PC-3 (cell line): ENCODE measurements at regions not wholly inside any gene's neighbourhood (a gene's known extent, or its start where the extent isn't known, plus 50 kb on each side); places are given as distances from the start of the nearest gene placed in this dataset.

ENCODE experiments used
- ATAC-seq: fragments of 200-7000 bp; cut with Tn5 transposase; 2 replicates; pipeline ENCODE4 v1.9.1; 2020; ENCODE audit warnings: mild to moderate bottlenecking, moderate library complexity
- BruUV-seq: library from RNA; stranded (reverse); fragments of 400-500 nt; replicated peaks from 2 replicates; lab custom pipeline; 2021; lab: Mats Ljungman, UMichigan
- CTCF ChIA-PET: fragments of 300-600 bp; sonication (Branson Sonifier 250); formaldehyde crosslinking; loops from one replicate; lab custom pipeline; 2022; ENCODE audit warnings: antibody characterized with exemption; lab: Charles Lee
- POLR2A ChIA-PET: fragments of 300-600 bp; sonication (Branson Sonifier 250); formaldehyde crosslinking; loops from one replicate; lab custom pipeline; 2022; ENCODE audit warnings: antibody characterized with exemption; ENCODE audit not compliant: unreplicated experiment; lab: Charles Lee
- DNase-seq: peaks from one replicate; pipeline ENCODE4 v3.0.0-alpha.2; 2015
- H2AFZ ChIP-seq: fragments of 300-600 bp; sonication (generic); 2 replicates; pipeline ENCODE4 v1.6.0; 2016; ENCODE audit warnings: antibody characterized with exemption, low read length
- H3F3A ChIP-seq: fragments of 300-600 bp; sonication (generic); one replicate; pipeline ENCODE4 v1.6.0; 2017; ENCODE audit warnings: antibody characterized with exemption, low read length, control low read depth, mild to moderate bottlenecking; ENCODE audit not compliant: unreplicated experiment
- H3K27ac ChIP-seq: fragments of 300-600 bp; sonication (generic); 2 replicates; pipeline ENCODE4 v1.5.1; 2016; ENCODE audit warnings: mild to moderate bottlenecking, low read length
- H3K27me3 ChIP-seq: fragments of 300-600 bp; sonication (generic); 2 replicates; pipeline ENCODE4 v1.6.1; 2016; ENCODE audit warnings: low read length, mixed read lengths
- H3K36me3 ChIP-seq: fragments of 300-600 bp; sonication (generic); 2 replicates; pipeline ENCODE4 v1.6.1; 2016; ENCODE audit warnings: low read depth, mixed run types, low read length, mixed read lengths
- H3K4me1 ChIP-seq: fragments of 300-600 bp; sonication (generic); 2 replicates; pipeline ENCODE4 v1.5.1; 2016; ENCODE audit warnings: low read length; ENCODE audit not compliant: insufficient read depth
- H3K4me2 ChIP-seq: fragments of 300-600 bp; sonication (generic); 2 replicates; pipeline ENCODE4 v1.6.0; 2016; ENCODE audit warnings: low read length
- H3K4me3 ChIP-seq: fragments of 300-600 bp; sonication (generic); 2 replicates; pipeline ENCODE4 v1.5.1; 2016; ENCODE audit warnings: mild to moderate bottlenecking, low read length, mixed read lengths
- H3K79me2 ChIP-seq: fragments of 300-600 bp; sonication (generic); 2 replicates; pipeline ENCODE4 v1.6.1; 2017; ENCODE audit warnings: low read length, mixed read lengths
- H3K9ac ChIP-seq: fragments of 300-600 bp; sonication (generic); 2 replicates; pipeline ENCODE4 v1.6.0; 2016; ENCODE audit warnings: mild to moderate bottlenecking, low read length
- H3K9me2 ChIP-seq: fragments of 300-600 bp; sonication (generic); replicated peaks from 2 replicates; pipeline ENCODE4 v1.6.1; 2016; ENCODE audit warnings: mixed run types, low read length, mixed read lengths
- H3K9me3 ChIP-seq: fragments of 300-600 bp; sonication (generic); 2 replicates; pipeline ENCODE4 v1.6.1; 2016; ENCODE audit warnings: low read length, mixed read lengths
- H4K20me1 ChIP-seq: fragments of 300-600 bp; sonication (generic); 2 replicates; pipeline ENCODE4 v1.6.1; 2016; ENCODE audit warnings: low read length, mixed read lengths
- CTCF ChIP-seq: fragments of 300-600 bp; sonication (generic); conservative IDR thresholded peaks from 2 replicates; pipeline ENCODE4 v1.5.1; 2017; ENCODE audit warnings: antibody characterized with exemption, low read depth, mild to moderate bottlenecking, low read length
- EZH2 ChIP-seq: fragments of 300-600 bp; sonication (generic); IDR thresholded peaks from one replicate; pipeline ENCODE4 v1.6.1; 2017; ENCODE audit warnings: antibody characterized with exemption, mild to moderate bottlenecking, low read length; ENCODE audit not compliant: unreplicated experiment
- EZH2phosphoT487 ChIP-seq: fragments of 300-600 bp; sonication (generic); IDR thresholded peaks from 2 replicates; pipeline ENCODE4 v1.6.1; 2018; ENCODE audit warnings: mild to moderate bottlenecking, antibody characterized with exemption, low read length, borderline replicate concordance
- intact Hi-C: fragments of 100-400 bp; cut with micrococcal nuclease; formaldehyde crosslinking; loops from 2 replicates; pipeline ENCODE4 v1.9.0; 2023

- ATAC-seq: no peak
- H3K9ac ChIP-seq: no peak overlapping the region
- POLR2A ChIA-PET: no interaction called here
- TF ChIP-seq EZH2phosphoT487: no peak
- no peak for TF ChIP-seq CTCF
- no peak for TF ChIP-seq EZH2
- H3K4me3 ChIP-seq: no peak overlapping the region
- H2AFZ ChIP-seq: no peak overlapping the region
- no peaks in the 10 kb centered on the region for H3F3A ChIP-seq
- no peaks in the 10 kb centered on the region for H3K36me3 ChIP-seq
- H3K27me3 ChIP-seq: peaks cover 6% of the 10 kb centered on the region; the same call in 1 of the 2 replicates
- H3K9me2 ChIP-seq: no peaks in the 10 kb centered on the region
- BruUV-seq: no TSS peak
- no peaks in the 10 kb centered on the region for H4K20me1 ChIP-seq
- H3K79me2 ChIP-seq: no peaks in the 10 kb centered on the region
- no peaks in the 10 kb centered on the region for H3K4me1 ChIP-seq
- H3K27ac ChIP-seq: no peak overlapping the region
- H3K9me3 ChIP-seq: 0 out of 2 replicates have a peak, but pooled peaks cover 3% of the 10 kb centered on the region
- no peak for DNase-seq
- no peak overlapping the region for H3K4me2 ChIP-seq
- intact Hi-C loops: no loop called here
- CTCF ChIA-PET: no interaction called here
These were observed 224.5 kb downstream of the BCL11B start for GRCh38 chr14:99047441-99048031.

GRCh38 chr14:99050309-99050708 is 221.7 kb downstream of the BCL11B start:
- no peaks in the 10 kb centered on the region for H3K9me2 ChIP-seq
- POLR2A ChIA-PET: no interaction called here

More at GRCh38 chr14:99050309-99050708, 221.7 kb downstream of the BCL11B start:
- DNase-seq (no peak), ATAC-seq (no peak)
- Histone ChIP-seq H3K9me3 (0 out of 2 replicates have a peak, but pooled peaks cover 4% of the 10 kb centered on the region), H3K79me2 (no peaks in the 10 kb centered on the region), H3K36me3 (no peaks in the 10 kb centered on the region), H3K4me2 (no peak overlapping the region), H3K4me1 (no peaks in the 10 kb centered on the region), H4K20me1 (no peaks in the 10 kb centered on the region), H3K4me3 (no peak overlapping the region), H3K9ac (no peak overlapping the region), H2AFZ (no peak overlapping the region), H3F3A (no peaks in the 10 kb centered on the region), H3K27me3 (no peaks in the 10 kb centered on the region), H3K27ac (no peak overlapping the region)
- CTCF ChIA-PET: no interaction called here
- intact Hi-C loops: no loop called here
- no peak for TF ChIP-seq EZH2
- no peak for TF ChIP-seq EZH2phosphoT487
- no peak for TF ChIP-seq CTCF
- no TSS peak for BruUV-seq
